ENCODE measurements at regions not wholly inside any gene's neighbourhood (a gene's known extent, or its start where the extent isn't known, plus 50 kb on each side); places are given as distances from the start of the nearest gene placed in this dataset.
"Not testable (repeated sequence)": the region's sequence is repeated elsewhere in the genome, so short reads cannot be mapped to it uniquely, and the experiment has no call there.

GRCh38 chr12:92248977-92249376 is 103.3 kb upstream of the BTG1 start:
- DNase-seq: no peak

- no peak for DNase-seq
These were observed 98.4 kb upstream of the BTG1 start for GRCh38 chr12:92244036-92244435.

GRCh38 chr12:92242907-92243306 is 97.3 kb upstream of the BTG1 start:
- no peak for DNase-seq

GRCh38 chr12:92237762-92238523 is 92.3 kb upstream of the BTG1 start:
- DNase-seq: no peak

- DNase-seq: no peak
These were observed 91.6 kb upstream of the BTG1 start for GRCh38 chr12:92237262-92237661.

- no peak for DNase-seq
These were observed 90.2 kb upstream of the BTG1 start for GRCh38 chr12:92235703-92236472.

GRCh38 chr12:92234533-92234932 is 88.9 kb upstream of the BTG1 start:
- no peak for DNase-seq

- DNase-seq: no peak
These were observed 87.8 kb upstream of the BTG1 start for GRCh38 chr12:92233346-92234015.

- not testable (repeated sequence) for DNase-seq
These were observed 86.8 kb upstream of the BTG1 start for GRCh38 chr12:92232371-92232932.

- DNase-seq: not testable (repeated sequence)
These were observed 86.3 kb upstream of the BTG1 start for GRCh38 chr12:92231945-92232344.

GRCh38 chr12:92231532-92231931 is 85.9 kb upstream of the BTG1 start:
- DNase-seq: not testable (repeated sequence)

GRCh38 chr12:92229381-92229780 is 83.7 kb upstream of the BTG1 start:
- no peak for DNase-seq

GRCh38 chr12:92226961-92227360 is 81.3 kb upstream of the BTG1 start:
- DNase-seq: no peak

- DNase-seq: no peak
These were observed 80.5 kb upstream of the BTG1 start for GRCh38 chr12:92226071-92226661.

- no peak for DNase-seq
These were observed 79.2 kb upstream of the BTG1 start for GRCh38 chr12:92224685-92225331.

- no peak for DNase-seq
These were observed 77.8 kb upstream of the BTG1 start for GRCh38 chr12:92223481-92223880.

GRCh38 chr12:92221656-92222315 is 76.1 kb upstream of the BTG1 start:
- DNase-seq: no peak

- DNase-seq: no peak
These were observed 72.9 kb upstream of the BTG1 start for GRCh38 chr12:92218394-92219077.

- no peak for DNase-seq
These were observed 70.4 kb upstream of the BTG1 start for GRCh38 chr12:92216092-92216491.

GRCh38 chr12:92215358-92215757 is 69.7 kb upstream of the BTG1 start:
- DNase-seq: no peak

- no peak for DNase-seq
These were observed 67.5 kb upstream of the BTG1 start for GRCh38 chr12:92213166-92213565.
